K562 (cell line): ENCODE measurements at regions not wholly inside any gene's neighbourhood (a gene's known extent, or its start where the extent isn't known, plus 50 kb on each side); places are given as distances from the start of the nearest gene placed in this dataset.

Experiments
- ATAC-seq: fragments of 200-7000 bp; cut with Tn5 transposase; 3 replicates; pipeline ENCODE4 v1.9.1; 2020; ENCODE audit warnings: moderate library complexity
- BruUV-seq: library from RNA; stranded (reverse); fragments of 400-500 nt; replicated peaks from 2 replicates; lab custom pipeline; 2021; lab: Mats Ljungman, UMichigan
- CTCF ChIA-PET: fragments of 300-600 bp; formaldehyde crosslinking; extraction: SDS; loops from one replicate; lab custom pipeline; 2021; ENCODE audit warnings: low intra/inter-chr PET ratio; lab: Yijun Ruan, JAX
- POLR2A ChIA-PET: fragments of 300-600, 350-650 bp; sonication (Branson Sonifier 250); formaldehyde crosslinking; extraction: SDS; loops from one replicate; lab custom pipeline; 2021; ENCODE audit warnings: antibody characterized with exemption, inconsistent platforms; lab: Yijun Ruan, JAX
- DNase-seq, 4 experiments: peaks; one replicate each; pipeline versions ENCODE4 v3.0.0 to v3.0.0-alpha.2; 2011 to 2018; ENCODE audit warnings: low spot score in 3 of 4, mixed read lengths in 3 of 4; ENCODE audit errors: extremely low read depth in 1 of 4
- FAIRE-seq: peaks from 2 replicates; lab custom pipeline; 2011; peaks lifted over from hg19 to GRCh38; lab: Jason Lieb, UNC
- H2AFZ ChIP-seq: 2 replicates; pipeline ENCODE4 v1.6.0; 2011; ENCODE audit warnings: low read depth, low read length, control low read depth, inconsistent platforms
- H3K27ac ChIP-seq: fragments of 200-600 bp; 3 replicates; pipeline ENCODE4 v1.8.0; 2011; ENCODE audit warnings: low read depth, mild to moderate bottlenecking, control low read depth, inconsistent platforms, low read length, moderate library complexity, mixed read lengths; ENCODE audit errors: extremely low read depth
- H3K27me3 ChIP-seq, 2 experiments: fragments of 300-600 bp in 1 of 2; 2 replicates in 1 of 2; 3 replicates in 1 of 2; pipeline versions ENCODE4 v1.6.0 to v1.8.0; 2011; ENCODE audit warnings: inconsistent platforms in 2 of 2, low read length in 2 of 2, mild to moderate bottlenecking in 1 of 2, mixed read lengths in 1 of 2, moderate library complexity in 1 of 2; ENCODE audit not compliant: control insufficient read depth in 2 of 2, insufficient read depth in 2 of 2
- H3K36me3 ChIP-seq: fragments of 300-600 bp; 3 replicates; pipeline ENCODE4 v1.8.0; 2011; ENCODE audit warnings: mild to moderate bottlenecking, low read length, inconsistent platforms; ENCODE audit not compliant: control insufficient read depth, insufficient read depth
- H3K4me1 ChIP-seq, 2 experiments: fragments of 200-600 bp in 1 of 2; replicated peaks in 1 of 2; 2 replicates in 1 of 2; 3 replicates in 1 of 2; pipeline versions ENCODE4 v1.5.1 to v1.8.0; 2011; ENCODE audit warnings: inconsistent platforms in 2 of 2, low read length in 2 of 2, mild to moderate bottlenecking in 1 of 2, mixed read lengths in 1 of 2, moderate library complexity in 1 of 2; ENCODE audit not compliant: control insufficient read depth in 2 of 2, insufficient read depth in 2 of 2
- H3K4me2 ChIP-seq: 2 replicates; pipeline ENCODE4 v1.6.1; 2011; ENCODE audit warnings: low read length, control low read depth, inconsistent platforms, mixed read lengths; ENCODE audit not compliant: insufficient read depth
- H3K4me3 ChIP-seq: fragments of 200-600 bp; sonication (generic), shearing (Covaris generic); 2 replicates; pipeline ENCODE4 v1.5.1; 2016; ENCODE audit warnings: control low read depth, inconsistent platforms
- H3K79me2 ChIP-seq: fragments of 200-600 bp; 3 replicates; pipeline ENCODE4 v1.8.0; 2011; ENCODE audit warnings: low read length, inconsistent platforms; ENCODE audit not compliant: control insufficient read depth, insufficient read depth
- H3K9ac ChIP-seq, 2 experiments: 2 replicates each; pipeline versions ENCODE4 v1.6.0 to v1.6.1; 2011; ENCODE audit warnings: low read depth in 2 of 2, low read length in 2 of 2, control low read depth in 1 of 2, inconsistent platforms in 1 of 2, mild to moderate bottlenecking in 1 of 2, mixed read lengths in 1 of 2; ENCODE audit not compliant: insufficient read depth in 1 of 2
- H3K9me1 ChIP-seq: one replicate; pipeline ENCODE4 v1.6.0; 2011; ENCODE audit warnings: inconsistent platforms, mild to moderate bottlenecking, low read length, moderate library complexity; ENCODE audit not compliant: control insufficient read depth, insufficient read depth
- H3K9me3 ChIP-seq: replicated peaks from 2 replicates; pipeline ENCODE4 v1.5.1; 2011; ENCODE audit warnings: low read depth, low read length, inconsistent platforms; ENCODE audit not compliant: control insufficient read depth, insufficient read depth
- H4K20me1 ChIP-seq: replicated peaks from 2 replicates; pipeline ENCODE4 v1.6.1; 2011; ENCODE audit warnings: low read length, inconsistent platforms, mixed read lengths; ENCODE audit not compliant: control insufficient read depth, insufficient read depth
- CEBPB ChIP-seq: fragments of 450-650 bp; IDR thresholded peaks from 2 replicates; pipeline ENCODE4 v1.6.1; 2016; ENCODE audit warnings: missing genetic modification characterization, missing compliant biosample characterization
- EP400 ChIP-seq: fragments of 450-650 bp; IDR thresholded peaks from 2 replicates; pipeline ENCODE4 v1.6.1; 2017; ENCODE audit warnings: antibody characterized with exemption, mild to moderate bottlenecking, moderate library complexity
- FOXK1 ChIP-seq: sonication (generic); formaldehyde crosslinking; IDR thresholded peaks from 2 replicates; pipeline ENCODE4 v1.8.0; 2022; ENCODE audit warnings: missing genetic modification reagents, mild to moderate bottlenecking, borderline replicate concordance
- GATA2 ChIP-seq: sonication (generic); formaldehyde crosslinking; IDR thresholded peaks from 2 replicates; pipeline ENCODE4 v1.4.0; 2020; ENCODE audit warnings: mild to moderate bottlenecking, missing genetic modification reagents
- HDAC8 ChIP-seq: fragments of 450-650 bp; IDR thresholded peaks from 2 replicates; pipeline ENCODE4 v1.6.1; 2016; ENCODE audit warnings: mild to moderate bottlenecking, missing genetic modification characterization, moderate library complexity, missing compliant biosample characterization
- HINFP ChIP-seq: fragments of 450-650 bp; conservative IDR thresholded peaks from 2 replicates; pipeline ENCODE4 v1.6.1; 2016; ENCODE audit warnings: missing genetic modification characterization, low read depth, mild to moderate bottlenecking, control low read depth, missing compliant biosample characterization
- HNRNPH1 ChIP-seq: fragments of 200-400 bp; formaldehyde crosslinking; optimal IDR thresholded peaks from 2 replicates; pipeline ENCODE3; 2017; ENCODE audit warnings: low read depth, mild to moderate bottlenecking, low read length, moderate library complexity
- IRF9 ChIP-seq: fragments of 450-650 bp; IDR thresholded peaks from 2 replicates; pipeline ENCODE4 v1.6.1; 2016; ENCODE audit warnings: missing biosample characterization, missing genetic modification characterization
- KAT8 ChIP-seq: fragments of 450-650 bp; IDR thresholded peaks from 2 replicates; pipeline ENCODE4 v1.6.1; 2016; ENCODE audit warnings: low read depth, mild to moderate bottlenecking
- L3MBTL2 ChIP-seq: fragments of 450-650 bp; IDR thresholded peaks from 2 replicates; pipeline ENCODE4 v1.6.1; 2016; ENCODE audit warnings: mild to moderate bottlenecking, moderate library complexity
- MEF2A ChIP-seq: IDR thresholded peaks from 2 replicates; pipeline ENCODE4 v1.6.1; 2011; ENCODE audit warnings: low read depth, mild to moderate bottlenecking, low read length, moderate library complexity; ENCODE audit not compliant: control insufficient read depth
- POLR2A ChIP-seq: fragments of 450-650 bp; conservative IDR thresholded peaks from 2 replicates; pipeline ENCODE4 v1.6.1; 2016
- RAD51 ChIP-seq: fragments of 450-650 bp; IDR thresholded peaks from 2 replicates; pipeline ENCODE4 v1.7.1; 2016; ENCODE audit warnings: low read depth, mild to moderate bottlenecking, borderline replicate concordance
- RNF219 ChIP-seq: fragments of 250-450 bp; sonication (Bioruptor Pico); IDR thresholded peaks from 2 replicates; pipeline ENCODE4 v1.5.0; 2022; ENCODE audit warnings: mild to moderate bottlenecking
- SMARCB1 ChIP-seq: IDR thresholded peaks from 2 replicates; pipeline ENCODE4 v1.6.1; 2011; ENCODE audit warnings: improper control_type of control experiment, low read depth; ENCODE audit not compliant: insufficient read length
- ZNF24 ChIP-seq: fragments of 450-650 bp; IDR thresholded peaks from 2 replicates; pipeline ENCODE4 v1.6.1; 2016
- ZNF253 ChIP-seq: fragments of 250-450 bp; sonication (Bioruptor Pico); conservative IDR thresholded peaks from 2 replicates; pipeline ENCODE4 v1.6.1; 2021; ENCODE audit warnings: mild to moderate bottlenecking
- ZNF449 ChIP-seq: fragments of 250-450 bp; sonication (Bioruptor Pico); IDR thresholded peaks from 2 replicates; pipeline ENCODE4 v1.8.0; 2022; ENCODE audit warnings: moderate library complexity, mild to moderate bottlenecking, inconsistent platforms
- ZNF76 ChIP-seq: fragments of 250-450 bp; sonication (Bioruptor Pico); IDR thresholded peaks from 2 replicates; pipeline ENCODE4 v1.4.0; 2020; ENCODE audit warnings: mild to moderate bottlenecking, moderate library complexity, borderline replicate concordance
- WGBS: fragments of 100-300 bp; shearing (Covaris generic); methylation state at CpG from one replicate; pipeline ENCODE4 v1.1.6; 2016; ENCODE audit warnings: low coverage, mixed read lengths; ENCODE audit not compliant: insufficient coverage; ENCODE audit errors: missing lambda C conversion rate; 5-methylcytosine and 5-hydroxymethylcytosine counted together
- in situ Hi-C: fragments of 300-500 bp; cut with MboI; formaldehyde crosslinking; loops from 4 replicates; pipeline ENCODE4 v1.15.0; 2018; ENCODE audit warnings: inconsistent platforms, mixed read lengths
- intact Hi-C: fragments of 100-400 bp; cut with micrococcal nuclease; formaldehyde crosslinking; loops from 2 replicates; pipeline ENCODE4 v1.14.2; 2022

GRCh38 chr4:162952232-162952631, 214.5 kb downstream of the NAF1 start:
- ChIA-PET POLR2A (no interaction called here), CTCF (no interaction called here)
- intact Hi-C loops (no loop called here), in situ Hi-C loops (no loop called here)
- no peak for FAIRE-seq
- H3K4me1 ChIP-seq = no peaks in the 10 kb centered on the region
- H3K9me3 ChIP-seq = no peaks in the 10 kb centered on the region
- H3K79me2 ChIP-seq = no peaks in the 10 kb centered on the region
- no peaks in the 10 kb centered on the region for H3K9me1 ChIP-seq
- no peak overlapping the region for H3K9ac ChIP-seq
- H4K20me1 ChIP-seq = no peaks in the 10 kb centered on the region; the same call in 1 of the 2 replicates
- no peak overlapping the region for H3K4me2 ChIP-seq
- ATAC-seq = peak; percentile 61; the same call in 1 of the 3 replicates
- no peak overlapping the region for H3K27ac ChIP-seq
- H2AFZ ChIP-seq = no peak overlapping the region
- BruUV-seq = no TSS peak
- no peak overlapping the region for H3K4me3 ChIP-seq
- no peak for DNase-seq
- no peaks in the 10 kb centered on the region for H3K36me3 ChIP-seq
- 3% methylated on average over 3 of the region's 3 CpGs for WGBS
- no peaks in the 10 kb centered on the region for H3K27me3 ChIP-seq
- TF ChIP-seq ZNF449 (CRISPR knock-in tag) (no peak), CEBPB (tag) (peak; percentile 45; the same call in 1 of the 2 replicates), ZNF24 (no peak), HDAC8 (tag) (no peak), L3MBTL2 (peak; percentile 26; the same call in 1 of the 2 replicates), KAT8 (no peak), HINFP (tag) (no peak), POLR2A (no peak), FOXK1 (CRISPR knock-in tag) (no peak), IRF9 (no peak), HNRNPH1 (no peak), EP400 (0 out of 2 replicates have a peak, but pooled peaks have one; percentile 13), RAD51 (no peak), ZNF76 (CRISPR knock-in tag) (no peak), SMARCB1 (no peak), GATA2 (no peak), ZNF253 (CRISPR knock-in tag) (no peak), MEF2A (no peak), RNF219 (CRISPR knock-in tag) (no peak)
